ENCODE measurements at regions not wholly inside any gene's neighbourhood (a gene's known extent, or its start where the extent isn't known, plus 50 kb on each side); places are given as distances from the start of the nearest gene placed in this dataset.

DNA sequence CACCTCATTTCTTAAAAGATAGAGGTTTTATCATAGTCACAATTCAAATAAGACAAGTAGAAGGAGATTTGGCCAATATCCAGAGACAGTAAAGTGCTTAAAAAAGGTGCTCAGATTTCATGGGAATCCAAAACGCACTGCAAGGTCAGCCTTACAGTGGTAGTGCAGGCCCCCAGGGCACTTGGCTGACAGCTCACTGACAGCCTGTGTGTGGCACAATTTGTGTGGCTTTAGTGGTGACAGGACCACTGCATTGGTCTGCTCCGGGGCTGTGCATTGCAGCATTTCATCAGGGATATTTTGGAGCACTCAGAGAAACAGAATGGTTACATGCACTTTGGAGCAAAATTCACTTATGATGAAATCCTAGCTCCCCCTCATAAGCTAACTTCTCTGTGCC, 544.3 kb downstream of the NTRK3 start:
- 41% methylated on average over 2 of the region's 2 CpGs for WGBS
- no peak for TF ChIP-seq POLR2AphosphoS5 (IDR thresholded peaks at IDR 0.05)
- TF ChIP-seq, protein P1, sequence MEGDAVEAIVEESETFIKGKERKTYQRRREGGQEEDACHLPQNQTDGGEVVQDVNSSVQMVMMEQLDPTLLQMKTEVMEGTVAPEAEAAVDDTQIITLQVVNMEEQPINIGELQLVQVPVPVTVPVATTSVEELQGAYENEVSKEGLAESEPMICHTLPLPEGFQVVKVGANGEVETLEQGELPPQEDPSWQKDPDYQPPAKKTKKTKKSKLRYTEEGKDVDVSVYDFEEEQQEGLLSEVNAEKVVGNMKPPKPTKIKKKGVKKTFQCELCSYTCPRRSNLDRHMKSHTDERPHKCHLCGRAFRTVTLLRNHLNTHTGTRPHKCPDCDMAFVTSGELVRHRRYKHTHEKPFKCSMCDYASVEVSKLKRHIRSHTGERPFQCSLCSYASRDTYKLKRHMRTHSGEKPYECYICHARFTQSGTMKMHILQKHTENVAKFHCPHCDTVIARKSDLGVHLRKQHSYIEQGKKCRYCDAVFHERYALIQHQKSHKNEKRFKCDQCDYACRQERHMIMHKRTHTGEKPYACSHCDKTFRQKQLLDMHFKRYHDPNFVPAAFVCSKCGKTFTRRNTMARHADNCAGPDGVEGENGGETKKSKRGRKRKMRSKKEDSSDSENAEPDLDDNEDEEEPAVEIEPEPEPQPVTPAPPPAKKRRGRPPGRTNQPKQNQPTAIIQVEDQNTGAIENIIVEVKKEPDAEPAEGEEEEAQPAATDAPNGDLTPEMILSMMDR (IDR thresholded peaks at IDR 0.05): no peak
- no peak for TF ChIP-seq EP300 (IDR thresholded peaks at IDR 0.05)
- TF ChIP-seq POLR2A (IDR thresholded peaks at IDR 0.05): no peak

DNA sequence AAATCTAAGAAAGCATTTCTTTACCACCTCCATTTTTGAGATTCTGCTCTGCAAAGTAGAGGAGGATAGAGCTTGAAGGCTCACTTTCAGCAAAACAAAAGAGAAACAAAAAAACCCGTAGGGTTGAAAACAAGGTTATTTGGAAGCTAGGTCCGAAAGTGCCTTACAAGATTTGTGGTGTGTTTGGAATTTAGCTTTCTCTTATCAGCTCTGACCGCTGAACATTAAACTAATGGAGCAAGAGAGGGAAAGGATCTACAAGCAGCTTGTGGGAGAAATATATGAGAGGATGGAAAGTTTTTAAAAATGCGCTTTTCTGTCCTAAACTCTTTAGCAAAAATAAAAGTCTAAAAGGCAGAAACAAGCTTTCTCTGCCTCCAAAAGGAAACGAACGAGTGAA, 545.5 kb downstream of the NTRK3 start:
- WGBS: 64% methylated on average over 6 of the region's 6 CpGs
- no peak overlapping the region for H3K27ac ChIP-seq
- DNase-seq (ENCODE audit: low spot score in 2 of 2): no peak
- no peaks in the 10 kb centered on the region for H3K9me3 ChIP-seq
- H3K27me3 ChIP-seq: peaks cover 3% of the 10 kb centered on the region
- no peaks in the 10 kb centered on the region for H3K4me1 ChIP-seq
- H3K36me3 ChIP-seq: no peaks in the 10 kb centered on the region
- no peak for TF ChIP-seq POLR2AphosphoS5 (IDR thresholded peaks at IDR 0.05)
- no peak for TF ChIP-seq POLR2A (IDR thresholded peaks at IDR 0.05)
- no peak for TF ChIP-seq EP300 (IDR thresholded peaks at IDR 0.05)
- TF ChIP-seq, protein P1 (IDR thresholded peaks at IDR 0.05): no peak
- H3K4me3 ChIP-seq: no peak overlapping the region

More for the DNA sequence above, 544.3 kb downstream of the NTRK3 start:
- no peaks in the 10 kb centered on the region for H3K9me3 ChIP-seq
- H3K36me3 ChIP-seq: no peaks in the 10 kb centered on the region
- no peak overlapping the region for H3K27ac ChIP-seq
- H3K27me3 ChIP-seq: no peaks in the 10 kb centered on the region
- H3K4me3 ChIP-seq: no peak overlapping the region
- H3K4me1 ChIP-seq: no peaks in the 10 kb centered on the region
- no peak for DNase-seq (ENCODE audit: low spot score in 2 of 2)

DNA sequence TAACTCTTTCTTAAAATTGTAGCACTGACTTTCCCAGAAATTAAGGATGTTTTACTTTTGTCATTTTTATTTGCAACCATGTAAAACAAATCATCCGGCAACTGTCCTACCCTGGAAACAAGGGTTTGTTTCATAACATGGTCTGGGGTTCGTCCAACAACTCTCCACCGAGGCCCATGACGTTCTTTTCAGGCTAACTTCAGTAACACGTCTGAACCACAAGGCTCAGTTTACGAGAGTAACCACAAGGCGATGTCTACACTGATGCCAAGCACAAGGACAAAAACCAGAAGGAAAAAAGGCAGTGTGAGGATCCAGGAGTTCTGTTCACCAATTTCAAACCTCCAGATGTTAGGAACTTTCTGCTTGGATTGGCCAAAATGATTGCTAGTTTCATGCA, 546.1 kb downstream of the NTRK3 start:
- DNase-seq (ENCODE audit: low spot score in 2 of 2): no peak
- Histone ChIP-seq H3K9me3 (no peaks in the 10 kb centered on the region), H3K4me1 (no peaks in the 10 kb centered on the region), H3K4me3 (no peak overlapping the region), H3K27ac (no peak overlapping the region), H3K36me3 (no peaks in the 10 kb centered on the region), H3K27me3 (peaks cover 3% of the 10 kb centered on the region)
- WGBS: 70% methylated on average over 7 of the region's 7 CpGs
- TF ChIP-seq POLR2AphosphoS5 (IDR thresholded peaks at IDR 0.05) (no peak), EP300 (IDR thresholded peaks at IDR 0.05) (no peak), POLR2A (IDR thresholded peaks at IDR 0.05) (no peak)
- TF ChIP-seq, protein P1 (IDR thresholded peaks at IDR 0.05): no peak

DNA sequence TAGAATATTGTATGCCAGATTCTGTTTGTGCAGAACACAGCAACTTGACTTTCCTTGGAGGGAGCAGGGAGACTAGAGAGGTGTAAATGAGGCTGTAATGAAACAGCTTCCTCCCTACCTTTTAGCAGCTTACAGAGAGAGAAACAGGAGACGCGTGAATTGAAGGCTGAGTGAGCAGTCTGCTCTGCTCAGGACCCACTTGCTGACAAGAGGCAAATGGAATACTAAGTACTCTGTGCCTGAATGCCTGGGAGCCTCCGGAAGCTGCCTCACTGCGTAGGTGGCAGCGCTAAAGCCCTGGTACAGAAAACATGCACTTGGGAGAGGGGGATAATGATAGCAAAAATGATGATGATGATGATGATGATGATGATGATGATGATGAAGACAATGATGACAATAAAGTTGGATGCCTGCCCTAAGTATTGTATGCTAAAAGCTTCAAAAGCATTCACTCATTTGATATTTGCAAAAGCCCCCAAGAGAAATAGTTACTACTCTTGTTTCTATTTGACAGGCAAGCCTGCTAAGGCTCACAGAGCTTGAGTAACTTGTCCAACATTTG, 548.9 kb downstream of the NTRK3 start:
- TF ChIP-seq, protein P1 (IDR thresholded peaks at IDR 0.05): no peak
- TF ChIP-seq EP300 (IDR thresholded peaks at IDR 0.05) (no peak), POLR2A (IDR thresholded peaks at IDR 0.05) (no peak), POLR2AphosphoS5 (IDR thresholded peaks at IDR 0.05) (no peak)
- Histone ChIP-seq H3K36me3 (no peaks in the 10 kb centered on the region), H3K4me1 (no peaks in the 10 kb centered on the region), H3K27me3 (peaks cover 10% of the 10 kb centered on the region), H3K4me3 (no peak overlapping the region), H3K27ac (no peak overlapping the region), H3K9me3 (no peaks in the 10 kb centered on the region)
- no peak for DNase-seq (ENCODE audit: low spot score in 2 of 2)
- WGBS: 80% methylated on average over 5 of the region's 5 CpGs

DNA sequence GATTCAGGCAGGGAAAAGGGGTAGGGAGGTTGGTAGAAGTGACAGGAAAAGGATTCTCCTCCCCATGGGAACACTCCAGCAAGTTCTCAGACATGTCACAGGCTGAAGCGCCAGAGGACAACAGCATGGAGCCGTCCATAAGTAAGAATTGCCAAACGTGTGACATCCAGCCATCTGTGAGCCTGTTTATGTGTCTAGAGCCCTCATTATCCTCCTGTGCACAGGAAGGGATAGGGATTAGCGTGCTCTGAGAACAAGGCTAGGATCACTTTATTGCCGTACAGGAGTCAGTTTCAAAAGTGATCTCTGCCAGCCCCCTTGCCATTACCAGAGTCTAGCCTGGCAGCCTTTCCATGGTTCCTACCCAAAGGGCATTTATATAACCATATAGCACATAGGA, 549.5 kb downstream of the NTRK3 start:
- Histone ChIP-seq H3K27me3 (peaks cover 10% of the 10 kb centered on the region), H3K4me3 (no peak overlapping the region), H3K27ac (no peak overlapping the region), H3K36me3 (no peaks in the 10 kb centered on the region), H3K4me1 (no peaks in the 10 kb centered on the region), H3K9me3 (no peaks in the 10 kb centered on the region)
- no peak for DNase-seq (ENCODE audit: low spot score in 2 of 2)
- no peak for TF ChIP-seq EP300 (IDR thresholded peaks at IDR 0.05)
- TF ChIP-seq POLR2AphosphoS5 (IDR thresholded peaks at IDR 0.05): no peak
- TF ChIP-seq POLR2A (IDR thresholded peaks at IDR 0.05): no peak
- TF ChIP-seq, protein P1 (IDR thresholded peaks at IDR 0.05): no peak
- 59% methylated on average over 5 of the region's 5 CpGs for WGBS

Measured in suprapubic skin (tissue), 4 donors.